Astrocyte (in vitro differentiated cells and primary cell): ENCODE measurements at regions not wholly inside any gene's neighbourhood (a gene's known extent, or its start where the extent isn't known, plus 50 kb on each side); places are given as distances from the start of the nearest gene placed in this dataset.

Experiments used
- DNase-seq: peaks from one replicate; pipeline ENCODE4 v3.0.0-alpha.2; 2010; ENCODE audit warnings: low read depth
- FAIRE-seq: peaks from 2 replicates; lab custom pipeline; 2011; peaks lifted over from hg19 to GRCh38; lab: Jason Lieb, UNC
- H2AFZ ChIP-seq: 2 replicates; pipeline ENCODE4 v1.6.0; 2012; ENCODE audit warnings: low read depth, low read length, inconsistent platforms
- H3K27ac ChIP-seq: 2 replicates; pipeline ENCODE4 v1.5.1; 2011; ENCODE audit warnings: low read depth, low read length, inconsistent platforms
- H3K27me3 ChIP-seq: 2 replicates; pipeline ENCODE4 v1.6.0; 2011; ENCODE audit warnings: low read length, inconsistent platforms; ENCODE audit not compliant: insufficient read depth
- H3K36me3 ChIP-seq: 2 replicates; pipeline ENCODE4 v1.5.1; 2011; ENCODE audit warnings: low read length, inconsistent platforms; ENCODE audit not compliant: insufficient read depth
- H3K4me1 ChIP-seq: 2 replicates; pipeline ENCODE4 v1.5.1; 2011; ENCODE audit warnings: low read length, inconsistent platforms; ENCODE audit not compliant: insufficient read depth
- H3K4me2 ChIP-seq: 2 replicates; pipeline ENCODE4 v1.6.0; 2012; ENCODE audit warnings: low read length, inconsistent platforms
- H3K4me3 ChIP-seq: 2 replicates; pipeline ENCODE4 v1.5.1; 2011; ENCODE audit warnings: low read depth, mild to moderate bottlenecking, low read length, inconsistent platforms; ENCODE audit not compliant: insufficient read depth
- H3K79me2 ChIP-seq: 2 replicates; pipeline ENCODE4 v1.6.0; 2012; ENCODE audit warnings: mild to moderate bottlenecking, low read length, inconsistent platforms; ENCODE audit not compliant: insufficient read depth
- H3K9ac ChIP-seq: 2 replicates; pipeline ENCODE4 v1.6.0; 2012; ENCODE audit warnings: mild to moderate bottlenecking, low read length, inconsistent platforms
- H3K9me3 ChIP-seq: 2 replicates; pipeline ENCODE4 v1.5.1; 2012; ENCODE audit warnings: low read depth, mild to moderate bottlenecking, low read length, inconsistent platforms; ENCODE audit not compliant: insufficient read depth
- H4K20me1 ChIP-seq: 2 replicates; pipeline ENCODE4 v1.6.0; 2012; ENCODE audit warnings: low read length, inconsistent platforms; ENCODE audit not compliant: insufficient read depth
- H3K27ac Mint-ChIP-seq: one replicate; pipeline ENCODE4 v1.8.0; 2021; ENCODE audit warnings: mild to moderate bottlenecking, mixed read lengths; ENCODE audit not compliant: unreplicated experiment
- H3K27me3 Mint-ChIP-seq: one replicate; pipeline ENCODE4 v1.8.0; 2021; ENCODE audit warnings: low read depth, mixed read lengths; ENCODE audit not compliant: unreplicated experiment
- H3K36me3 Mint-ChIP-seq: one replicate; pipeline ENCODE4 v1.8.0; 2021; ENCODE audit warnings: low read depth, mixed read lengths; ENCODE audit not compliant: unreplicated experiment
- H3K4me1 Mint-ChIP-seq: one replicate; pipeline ENCODE4 v1.8.0; 2021; ENCODE audit warnings: low read depth, mixed read lengths; ENCODE audit not compliant: unreplicated experiment
- H3K4me3 Mint-ChIP-seq: one replicate; pipeline ENCODE4 v1.8.0; 2021; ENCODE audit warnings: mild to moderate bottlenecking, moderate library complexity, mixed read lengths; ENCODE audit not compliant: unreplicated experiment
- H3K9me3 Mint-ChIP-seq: one replicate; pipeline ENCODE4 v1.8.0; 2021; ENCODE audit warnings: mild to moderate bottlenecking, mixed read lengths; ENCODE audit not compliant: unreplicated experiment
- CTCF ChIP-seq: IDR thresholded peaks from 2 replicates; pipeline ENCODE4 v1.5.1; 2011; ENCODE audit warnings: low read depth, mild to moderate bottlenecking, inconsistent platforms, low read length, moderate library complexity; ENCODE audit not compliant: insufficient read depth
- EZH2 ChIP-seq: IDR thresholded peaks from 2 replicates; pipeline ENCODE4 v1.6.1; 2012; ENCODE audit warnings: mild to moderate bottlenecking, low read length, inconsistent platforms; ENCODE audit not compliant: insufficient read depth

GRCh38 chr10:78518224-78518623 is 484.6 kb downstream of the RPS24 start:
- Histone ChIP-seq H3K9ac (no peak overlapping the region), H4K20me1 (no peaks in the 10 kb centered on the region), H2AFZ (no peak overlapping the region), H3K4me1 (peaks cover 13% of the 10 kb centered on the region), H3K27me3 (no peaks in the 10 kb centered on the region), H3K9me3 (no peaks in the 10 kb centered on the region), H3K79me2 (no peaks in the 10 kb centered on the region), H3K27ac (no peak overlapping the region), H3K4me3 (no peak overlapping the region), H3K4me2 (no peak overlapping the region), H3K36me3 (no peaks in the 10 kb centered on the region)
- TF ChIP-seq EZH2: no peak
- no peak for TF ChIP-seq CTCF
- FAIRE-seq (no peak), DNase-seq (no peak)
- peaks cover 42% of the 10 kb centered on the region for H3K27me3 Mint-ChIP-seq
- peaks cover 8% of the 10 kb centered on the region for H3K4me1 Mint-ChIP-seq
- no peak overlapping the region for H3K27ac Mint-ChIP-seq
- no peak overlapping the region for H3K4me3 Mint-ChIP-seq
- H3K36me3 Mint-ChIP-seq: peaks cover 3% of the 10 kb centered on the region
- peaks cover 5% of the 10 kb centered on the region for H3K9me3 Mint-ChIP-seq

DNA sequence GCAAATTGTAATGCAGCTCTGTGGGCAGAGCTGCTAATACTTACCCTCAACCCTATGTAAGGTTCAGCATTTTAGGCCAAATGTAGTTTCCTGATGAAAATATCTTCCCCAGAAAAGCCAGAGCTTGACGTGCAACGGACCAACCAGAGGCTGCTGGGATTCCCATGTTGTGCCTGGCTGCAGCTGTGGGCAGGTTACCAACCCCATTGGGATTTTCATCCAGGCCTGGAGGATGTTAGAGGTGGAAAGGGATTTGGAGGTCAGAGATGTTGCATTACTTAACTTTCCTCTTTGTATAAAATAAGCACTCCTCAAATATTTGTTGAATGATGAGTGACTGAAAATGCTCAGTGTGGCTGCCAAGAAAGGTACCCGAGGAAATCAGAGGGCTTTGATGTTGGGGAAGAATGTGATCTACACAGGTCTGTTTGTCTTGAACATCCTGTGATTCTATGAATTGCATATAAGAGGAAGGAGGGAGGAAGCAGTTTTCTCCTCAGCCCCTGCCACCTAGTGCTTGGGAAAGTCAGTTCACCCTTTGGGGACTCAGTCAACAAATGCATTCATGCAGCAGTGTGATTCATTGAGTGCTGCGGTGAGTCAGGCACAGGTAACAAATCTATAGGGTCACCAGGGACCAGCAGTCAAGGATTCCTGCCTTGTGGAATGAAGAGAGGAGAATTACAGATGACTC is 487.2 kb downstream of the RPS24 start:
- peaks cover 13% of the 10 kb centered on the region for H3K4me1 ChIP-seq
- H4K20me1 ChIP-seq: no peaks in the 10 kb centered on the region
- no peak overlapping the region for H3K9ac ChIP-seq
- peaks cover 4% of the 10 kb centered on the region for H3K4me1 Mint-ChIP-seq
- H3K27me3 Mint-ChIP-seq: peaks cover 29% of the 10 kb centered on the region
- H3K36me3 ChIP-seq: no peaks in the 10 kb centered on the region
- peak; percentile 50 for FAIRE-seq
- no peak overlapping the region for H2AFZ ChIP-seq
- TF ChIP-seq EZH2 (no peak), CTCF (peak; percentile 49)
- no peaks in the 10 kb centered on the region for H3K9me3 Mint-ChIP-seq
- H3K4me3 ChIP-seq: no peak overlapping the region
- no peak overlapping the region for H3K27ac Mint-ChIP-seq
- no peaks in the 10 kb centered on the region for H3K27me3 ChIP-seq
- H3K9me3 ChIP-seq: no peaks in the 10 kb centered on the region
- H3K36me3 Mint-ChIP-seq: peaks cover 3% of the 10 kb centered on the region
- DNase-seq: peak; percentile 54
- no peak overlapping the region for H3K27ac ChIP-seq
- H3K4me3 Mint-ChIP-seq: no peak overlapping the region
- H3K79me2 ChIP-seq: no peaks in the 10 kb centered on the region
- no peak overlapping the region for H3K4me2 ChIP-seq

DNA sequence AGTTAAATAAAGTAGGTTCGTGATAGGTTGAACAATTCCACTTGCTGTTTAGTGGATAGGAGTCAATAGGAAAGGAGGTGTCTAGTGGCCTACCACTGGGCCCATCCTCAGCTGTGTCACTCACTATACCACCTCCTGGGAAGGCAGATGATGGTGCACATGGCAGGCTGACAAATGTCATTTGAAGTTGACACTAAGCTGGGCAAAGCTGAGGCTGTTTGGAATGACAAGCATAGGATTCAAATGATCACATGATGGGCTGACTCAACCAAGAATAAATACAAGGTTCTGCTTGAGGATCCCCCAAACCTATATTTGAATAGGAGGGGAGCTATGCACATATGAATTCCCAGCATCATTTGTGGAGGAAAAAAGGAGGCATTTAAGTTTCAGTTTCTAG is 489.8 kb downstream of the RPS24 start:
- no peaks in the 10 kb centered on the region for H3K36me3 ChIP-seq
- no peak overlapping the region for H3K4me2 ChIP-seq
- H2AFZ ChIP-seq: no peak overlapping the region
- FAIRE-seq (no peak), DNase-seq (no peak)
- H3K27me3 ChIP-seq: no peaks in the 10 kb centered on the region
- no peak overlapping the region for H3K27ac Mint-ChIP-seq
- no peaks in the 10 kb centered on the region for H4K20me1 ChIP-seq
- H3K27ac ChIP-seq: no peak overlapping the region
- H3K4me3 Mint-ChIP-seq: no peak overlapping the region
- H3K9ac ChIP-seq: no peak overlapping the region
- H3K27me3 Mint-ChIP-seq: peaks cover 9% of the 10 kb centered on the region
- no peak overlapping the region for H3K4me3 ChIP-seq
- H3K36me3 Mint-ChIP-seq: peaks cover 3% of the 10 kb centered on the region
- H3K9me3 Mint-ChIP-seq: peaks cover 2% of the 10 kb centered on the region
- H3K4me1 Mint-ChIP-seq: peaks cover 4% of the 10 kb centered on the region
- no peaks in the 10 kb centered on the region for H3K9me3 ChIP-seq
- peaks cover 13% of the 10 kb centered on the region for H3K4me1 ChIP-seq
- TF ChIP-seq CTCF: no peak
- TF ChIP-seq EZH2: no peak
- H3K79me2 ChIP-seq: no peaks in the 10 kb centered on the region
